Trophoblast cell (in vitro differentiated cells and primary cell): ENCODE measurements at regions not wholly inside any gene's neighbourhood (a gene's known extent, or its start where the extent isn't known, plus 50 kb on each side); places are given as distances from the start of the nearest gene placed in this dataset.

ENCODE experiments used
- DNase-seq, 2 donors: peaks; one replicate each; pipeline ENCODE4 v3.0.0-alpha.2; 2016
- H2AFZ ChIP-seq: 2 replicates; pipeline ENCODE4 v1.6.1; 2013; ENCODE audit warnings: low read length, moderate library complexity, mild to moderate bottlenecking; ENCODE audit not compliant: insufficient read depth, poor library complexity
- H2AK5ac ChIP-seq: 2 replicates; pipeline ENCODE4 v1.6.1; 2013; ENCODE audit warnings: mild to moderate bottlenecking, low read length
- H2BK120ac ChIP-seq: 2 replicates; pipeline ENCODE4 v1.6.1; 2013; ENCODE audit warnings: low read length, mild to moderate bottlenecking, moderate library complexity; ENCODE audit not compliant: insufficient read depth, poor library complexity
- H2BK12ac ChIP-seq: 2 replicates; pipeline ENCODE4 v1.6.1; 2013; ENCODE audit warnings: mild to moderate bottlenecking, low read length, moderate library complexity
- H2BK5ac ChIP-seq: 2 replicates; pipeline ENCODE4 v1.6.1; 2013; ENCODE audit warnings: low read length, low read depth, moderate library complexity, mild to moderate bottlenecking; ENCODE audit not compliant: poor library complexity
- H3K14ac ChIP-seq: 2 replicates; pipeline ENCODE4 v1.6.1; 2013; ENCODE audit warnings: mild to moderate bottlenecking, low read length
- H3K18ac ChIP-seq: 2 replicates; pipeline ENCODE4 v1.6.1; 2013; ENCODE audit warnings: mild to moderate bottlenecking, low read length
- H3K23ac ChIP-seq: 2 replicates; pipeline ENCODE4 v1.6.1; 2013; ENCODE audit warnings: low read length
- H3K27ac ChIP-seq: 2 replicates; pipeline ENCODE4 v1.5.1; 2013; ENCODE audit warnings: low read depth, mild to moderate bottlenecking, inconsistent platforms, low read length, moderate library complexity
- H3K27me3 ChIP-seq: 2 replicates; pipeline ENCODE4 v1.6.1; 2013; ENCODE audit warnings: inconsistent platforms, mild to moderate bottlenecking, low read length, moderate library complexity; ENCODE audit not compliant: insufficient read depth
- H3K36me3 ChIP-seq, 2 experiments: 1 replicate in 1 of 2; 2 replicates in 1 of 2; pipeline ENCODE4 v1.6.1; 2013; ENCODE audit warnings: low read length in 2 of 2, mild to moderate bottlenecking in 2 of 2, moderate library complexity in 1 of 2; ENCODE audit not compliant: insufficient read depth in 2 of 2, control insufficient read depth in 1 of 2
- H3K4ac ChIP-seq: 2 replicates; pipeline ENCODE4 v1.6.1; 2013; ENCODE audit warnings: low read depth, mild to moderate bottlenecking, low read length, moderate library complexity
- H3K4me1 ChIP-seq, 2 experiments: 1 replicate in 1 of 2; 2 replicates in 1 of 2; pipeline ENCODE4 v1.6.1; 2013; ENCODE audit warnings: low read length in 2 of 2, mild to moderate bottlenecking in 2 of 2, moderate library complexity in 1 of 2; ENCODE audit not compliant: insufficient read depth in 2 of 2, control insufficient read depth in 1 of 2
- H3K4me2 ChIP-seq: 2 replicates; pipeline ENCODE4 v1.6.1; 2013; ENCODE audit warnings: inconsistent platforms, mild to moderate bottlenecking, low read length, moderate library complexity
- H3K4me3 ChIP-seq: 2 replicates; pipeline ENCODE4 v1.5.1; 2013; ENCODE audit warnings: mild to moderate bottlenecking, low read depth, low read length, inconsistent platforms
- H3K79me1 ChIP-seq: one replicate; pipeline ENCODE4 v1.6.1; 2013; ENCODE audit warnings: low read length
- H3K79me2 ChIP-seq: 2 replicates; pipeline ENCODE4 v1.6.1; 2013; ENCODE audit warnings: low read length, mild to moderate bottlenecking; ENCODE audit not compliant: control insufficient read depth, insufficient read depth, poor library complexity
- H3K9ac ChIP-seq: 2 replicates; pipeline ENCODE4 v1.6.1; 2013; ENCODE audit warnings: mild to moderate bottlenecking, low read length
- H3K9me3 ChIP-seq: 2 replicates; pipeline ENCODE4 v1.6.1; 2013; ENCODE audit warnings: low read depth, mild to moderate bottlenecking, control low read depth, inconsistent platforms, low read length; ENCODE audit not compliant: insufficient read depth
- H4K12ac ChIP-seq: 2 replicates; pipeline ENCODE4 v1.6.1; 2013; ENCODE audit warnings: low read depth, mild to moderate bottlenecking, low read length, moderate library complexity
- H4K8ac ChIP-seq: 2 replicates; pipeline ENCODE4 v1.6.1; 2013; ENCODE audit warnings: low read depth, mild to moderate bottlenecking, low read length, moderate library complexity
- H4K91ac ChIP-seq: one replicate; pipeline ENCODE4 v1.6.1; 2013; ENCODE audit warnings: low read depth, mild to moderate bottlenecking, low read length, moderate library complexity
- WGBS: extraction: QIAGEN DNeasy Blood & Tissue Kit; methylation state at CpG from one replicate; pipeline ENCODE4 v1.1.7; 2013; ENCODE audit warnings: missing lambda C conversion rate; ENCODE audit not compliant: insufficient read length, insufficient coverage; ENCODE audit errors: extremely low coverage; 5-methylcytosine and 5-hydroxymethylcytosine counted together

- no peak overlapping the region for H2BK120ac ChIP-seq
- H3K79me1 ChIP-seq, result no peaks in the 10 kb centered on the region
- H2AK5ac ChIP-seq, result no peak overlapping the region
- H3K9me3 ChIP-seq, result peaks cover 2% of the 10 kb centered on the region
- no peak overlapping the region for H3K23ac ChIP-seq
- H2BK12ac ChIP-seq, result no peak overlapping the region
- H4K91ac ChIP-seq, result no peak overlapping the region
- H3K14ac ChIP-seq, result no peak overlapping the region
- DNase-seq, result no peak
- no peak overlapping the region for H3K4me3 ChIP-seq
- no peak overlapping the region for H3K27ac ChIP-seq
- no peak overlapping the region for H3K9ac ChIP-seq
- no peaks in the 10 kb centered on the region for H3K27me3 ChIP-seq
- no peak overlapping the region for H4K8ac ChIP-seq
- no peak overlapping the region for H3K4me2 ChIP-seq
- H3K36me3 ChIP-seq, result no peaks in the 10 kb centered on the region
- H4K12ac ChIP-seq, result no peak overlapping the region
- H3K79me2 ChIP-seq, result no peaks in the 10 kb centered on the region
- peaks cover 0 to 10% of the 10 kb centered on the region in 2 experiments for H3K4me1 ChIP-seq
- H3K18ac ChIP-seq, result no peak overlapping the region
- H3K4ac ChIP-seq, result no peak overlapping the region
- H2BK5ac ChIP-seq, result no peak overlapping the region
- no peak overlapping the region for H2AFZ ChIP-seq
- no CpG with 5 or more reads among the region's 20 CpGs for WGBS
Observed at GRCh38 chr16:86074651-86075487, 175.9 kb downstream of the IRF8 start.

DNA sequence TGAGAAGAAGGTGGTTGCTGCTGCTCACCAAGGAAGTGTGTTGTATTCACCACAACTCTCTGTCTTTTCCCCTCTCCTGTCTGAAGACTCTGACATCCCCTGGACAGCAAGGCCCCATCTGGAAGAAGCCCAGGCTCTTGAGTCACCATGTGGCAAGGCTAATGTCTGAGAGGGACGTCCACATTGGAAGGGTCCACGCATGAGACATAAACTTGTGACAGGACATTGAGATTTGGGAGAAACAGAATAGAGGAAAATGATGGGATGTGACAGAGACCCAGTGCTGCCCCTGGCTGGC, 176.5 kb downstream of the IRF8 start:
- Histone ChIP-seq H3K14ac (no peak overlapping the region), H4K12ac (no peak overlapping the region), H3K9ac (no peak overlapping the region), H3K27ac (no peak overlapping the region), H3K4me2 (no peak overlapping the region), H4K91ac (no peak overlapping the region), H3K9me3 (peaks cover 2% of the 10 kb centered on the region), H3K79me1 (no peaks in the 10 kb centered on the region), H2BK12ac (no peak overlapping the region), H3K4me3 (no peak overlapping the region), H3K4me1 (peaks cover 0 to 10% of the 10 kb centered on the region in 2 experiments), H3K23ac (no peak overlapping the region), H3K36me3 (no peaks in the 10 kb centered on the region), H3K27me3 (no peaks in the 10 kb centered on the region), H2BK120ac (no peak overlapping the region), H2AFZ (no peak overlapping the region), H2AK5ac (no peak overlapping the region), H4K8ac (no peak overlapping the region), H3K4ac (no peak overlapping the region), H3K18ac (no peak overlapping the region), H2BK5ac (no peak overlapping the region), H3K79me2 (no peaks in the 10 kb centered on the region)
- no CpG with 5 or more reads among the region's 2 CpGs for WGBS
- DNase-seq, result no peak

DNA sequence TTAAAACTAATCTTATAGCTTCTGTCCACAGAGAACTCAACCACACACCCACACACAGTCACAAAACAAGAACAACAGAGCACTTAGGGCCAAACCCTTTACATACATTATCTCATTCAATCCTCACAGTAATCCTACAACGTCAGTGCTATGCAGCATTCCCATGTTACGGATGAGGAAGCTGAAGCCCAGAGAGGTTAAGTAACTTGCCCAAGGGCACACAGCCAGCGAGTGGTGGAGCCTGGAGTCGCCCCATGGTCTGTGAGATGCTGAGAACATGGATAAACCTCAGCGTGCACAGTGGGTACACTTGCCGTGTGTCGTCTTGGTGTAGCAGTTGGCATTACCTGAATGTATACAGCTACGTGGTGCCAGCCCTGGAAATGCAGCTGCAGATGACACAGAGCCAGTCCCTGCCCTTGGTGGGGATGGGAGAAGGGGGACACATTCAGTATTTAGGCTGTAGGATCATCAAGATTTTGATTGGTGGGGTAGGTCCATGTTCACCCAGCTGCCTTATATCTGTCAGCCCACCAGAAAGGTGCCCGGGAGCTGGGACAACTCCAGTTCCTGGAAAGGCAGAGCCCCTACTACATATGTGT, 177.0 kb downstream of the IRF8 start:
- H3K9ac ChIP-seq, result no peak overlapping the region
- H3K18ac ChIP-seq, result no peak overlapping the region
- no peaks in the 10 kb centered on the region for H3K79me2 ChIP-seq
- no peaks in the 10 kb centered on the region for H3K36me3 ChIP-seq
- H3K27me3 ChIP-seq, result no peaks in the 10 kb centered on the region
- H3K4ac ChIP-seq, result no peak overlapping the region
- H3K9me3 ChIP-seq, result peaks cover 2% of the 10 kb centered on the region
- no peak overlapping the region for H3K4me2 ChIP-seq
- no peak overlapping the region for H2AK5ac ChIP-seq
- H2BK5ac ChIP-seq, result no peak overlapping the region
- H3K4me3 ChIP-seq, result no peak overlapping the region
- WGBS, result no CpG with 5 or more reads among the region's 9 CpGs
- DNase-seq, result no peak
- no peak overlapping the region for H3K27ac ChIP-seq
- H3K23ac ChIP-seq, result no peak overlapping the region
- no peak overlapping the region for H4K91ac ChIP-seq
- no peak overlapping the region for H4K12ac ChIP-seq
- H2AFZ ChIP-seq, result no peak overlapping the region
- no peaks in the 10 kb centered on the region for H3K79me1 ChIP-seq
- no peak overlapping the region for H4K8ac ChIP-seq
- H3K4me1 ChIP-seq, result peaks cover 0 to 10% of the 10 kb centered on the region in 2 experiments
- no peak overlapping the region for H2BK12ac ChIP-seq
- H2BK120ac ChIP-seq, result no peak overlapping the region
- H3K14ac ChIP-seq, result no peak overlapping the region

- Histone ChIP-seq H3K18ac (no peak overlapping the region), H3K36me3 (no peaks in the 10 kb centered on the region), H2AK5ac (no peak overlapping the region), H3K9me3 (peaks cover 2% of the 10 kb centered on the region), H3K4me1 (peaks cover 0 to 10% of the 10 kb centered on the region in 2 experiments), H2BK12ac (no peak overlapping the region), H3K4me3 (no peak overlapping the region), H3K14ac (no peak overlapping the region), H3K79me1 (no peaks in the 10 kb centered on the region), H2AFZ (no peak overlapping the region), H4K8ac (no peak overlapping the region), H3K23ac (no peak overlapping the region), H3K9ac (no peak overlapping the region), H3K27ac (no peak overlapping the region), H3K79me2 (no peaks in the 10 kb centered on the region), H3K4me2 (no peak overlapping the region), H2BK5ac (no peak overlapping the region), H3K4ac (no peak overlapping the region), H4K12ac (no peak overlapping the region), H3K27me3 (no peaks in the 10 kb centered on the region), H4K91ac (no peak overlapping the region), H2BK120ac (no peak overlapping the region)
- no peak for DNase-seq
- WGBS, result no CpG with 5 or more reads among the region's 5 CpGs
Observed at GRCh38 chr16:86076606-86077005, 177.6 kb downstream of the IRF8 start.
